ENCODE measurements at regions not wholly inside any gene's neighbourhood (a gene's known extent, or its start where the extent isn't known, plus 50 kb on each side); places are given as distances from the start of the nearest gene placed in this dataset.
A peak's percentile ranks its signal among the peaks of the same experiment; 100 is the strongest.
"Not testable (repeated sequence)": the region's sequence is repeated elsewhere in the genome, so short reads cannot be mapped to it uniquely, and the experiment has no call there.

- no peak for DNase-seq
Observed at GRCh38 chr6:99668036-99668705, 61.5 kb downstream of the PRDM13 start.

- no peak for DNase-seq
Observed at GRCh38 chr6:99689916-99690685, 83.5 kb downstream of the PRDM13 start.

GRCh38 chr6:99702287-99702686 is 95.7 kb downstream of the PRDM13 start:
- not testable (repeated sequence) for DNase-seq

- DNase-seq = no peak
Observed at GRCh38 chr6:99709062-99709461, 102.4 kb downstream of the PRDM13 start.

GRCh38 chr6:99711302-99711701 is 104.7 kb downstream of the PRDM13 start:
- DNase-seq = no peak

- DNase-seq = no peak
Observed at GRCh38 chr6:99711925-99712324, 105.3 kb downstream of the PRDM13 start.

- no peak for DNase-seq
Observed at GRCh38 chr6:99712519-99712918, 105.9 kb downstream of the PRDM13 start.

GRCh38 chr6:99722043-99722442 is 115.4 kb downstream of the PRDM13 start:
- DNase-seq = not testable (repeated sequence)

- DNase-seq = not testable (repeated sequence)
Observed at GRCh38 chr6:99730237-99730636, 123.6 kb downstream of the PRDM13 start.

GRCh38 chr6:99736302-99736701 is 129.7 kb downstream of the PRDM13 start:
- DNase-seq = no peak

- DNase-seq = no peak
Observed at GRCh38 chr6:99739526-99739925, 132.9 kb downstream of the PRDM13 start.

GRCh38 chr6:99741092-99741491 is 134.5 kb downstream of the PRDM13 start:
- DNase-seq = no peak

GRCh38 chr6:99743647-99744046 is 137.0 kb downstream of the PRDM13 start:
- DNase-seq = no peak

- no peak for DNase-seq
Observed at GRCh38 chr6:99745651-99746050, 139.0 kb downstream of the PRDM13 start.

GRCh38 chr6:99746261-99746895 is 139.7 kb downstream of the PRDM13 start:
- peak in 39 of 56 donors; percentile 1 to 69 (median 12) for DNase-seq

GRCh38 chr6:99761711-99762110 is 155.1 kb downstream of the PRDM13 start:
- peak in 1 of 56 donors; percentile 2 for DNase-seq

- no peak for DNase-seq
Observed at GRCh38 chr6:99768166-99768565, 161.5 kb downstream of the PRDM13 start.

GRCh38 chr6:99779631-99780555 is 173.3 kb downstream of the PRDM13 start:
- DNase-seq = no peak

GRCh38 chr6:99780556-99780885 is 173.9 kb downstream of the PRDM13 start:
- no peak for DNase-seq

- DNase-seq = no peak
Observed at GRCh38 chr6:99789767-99790166, 183.1 kb downstream of the PRDM13 start.

- DNase-seq = no peak
Observed at GRCh38 chr6:99790679-99791078, 184.0 kb downstream of the PRDM13 start.

All from nucleus accumbens (tissue), 56 donors.